ENCODE measurements at regions not wholly inside any gene's neighbourhood (a gene's known extent, or its start where the extent isn't known, plus 50 kb on each side); places are given as distances from the start of the nearest gene placed in this dataset.

GRCh38 chr5:73238873-73239272 lies 65.9 kb downstream of the TMEM174 start:
- H3F3A ChIP-seq (ENCODE audit: control insufficient read depth, insufficient read depth): no peaks in the 10 kb centered on the region
- no peaks in the 10 kb centered on the region for H3K9me3 ChIP-seq (ENCODE audit: control insufficient read depth, insufficient read depth, low read length)
- no peaks in the 10 kb centered on the region for H3K4me1 ChIP-seq (ENCODE audit: control insufficient read depth, low read length)
- H3K9me2 ChIP-seq (replicated peaks; ENCODE audit: control insufficient read depth, low read length): no peaks in the 10 kb centered on the region
- TF ChIP-seq CTCF (IDR thresholded peaks at IDR 0.05; ENCODE audit: low read depth, low read length, poor library complexity, severe bottlenecking) (no peak), EZH2phosphoT487 (IDR thresholded peaks at IDR 0.05; ENCODE audit: borderline replicate concordance, low read length) (no peak)
- H3K27ac ChIP-seq (ENCODE audit: low read depth, low read length): no peak overlapping the region
- peaks cover 19% of the 10 kb centered on the region for H3K27me3 ChIP-seq (ENCODE audit: control insufficient read depth, low read length)
- H4K20me1 ChIP-seq (ENCODE audit: control insufficient read depth, insufficient read depth, low read depth, low read length): no peaks in the 10 kb centered on the region
- no peak overlapping the region for H3K4me3 ChIP-seq (ENCODE audit: low read length)
- no peak overlapping the region for H3K4me2 ChIP-seq (ENCODE audit: low read length)
- H3K79me2 ChIP-seq (ENCODE audit: control insufficient read depth, low read length): no peaks in the 10 kb centered on the region
- H3K36me3 ChIP-seq (ENCODE audit: control insufficient read depth, low read length): no peaks in the 10 kb centered on the region

- H3K9me2 ChIP-seq (replicated peaks; ENCODE audit: control insufficient read depth, low read length): no peaks in the 10 kb centered on the region
- no peaks in the 10 kb centered on the region for H3K36me3 ChIP-seq (ENCODE audit: control insufficient read depth, low read length)
- TF ChIP-seq CTCF (IDR thresholded peaks at IDR 0.05; ENCODE audit: low read depth, low read length, poor library complexity, severe bottlenecking) (no peak), EZH2phosphoT487 (IDR thresholded peaks at IDR 0.05; ENCODE audit: borderline replicate concordance, low read length) (no peak)
- no peaks in the 10 kb centered on the region for H3K79me2 ChIP-seq (ENCODE audit: control insufficient read depth, low read length)
- H3F3A ChIP-seq (ENCODE audit: control insufficient read depth, insufficient read depth): no peaks in the 10 kb centered on the region
- no peaks in the 10 kb centered on the region for H3K4me1 ChIP-seq (ENCODE audit: control insufficient read depth, low read length)
- no peaks in the 10 kb centered on the region for H3K9me3 ChIP-seq (ENCODE audit: control insufficient read depth, insufficient read depth, low read length)
- H3K27me3 ChIP-seq (ENCODE audit: control insufficient read depth, low read length): peaks cover 26% of the 10 kb centered on the region
- no peak overlapping the region for H3K4me2 ChIP-seq (ENCODE audit: low read length)
- no peak overlapping the region for H3K4me3 ChIP-seq (ENCODE audit: low read length)
- H4K20me1 ChIP-seq (ENCODE audit: control insufficient read depth, insufficient read depth, low read depth, low read length): no peaks in the 10 kb centered on the region
- no peak overlapping the region for H3K27ac ChIP-seq (ENCODE audit: low read depth, low read length)
Observed at GRCh38 chr5:73236541-73237128, 63.6 kb downstream of the TMEM174 start.

DNA sequence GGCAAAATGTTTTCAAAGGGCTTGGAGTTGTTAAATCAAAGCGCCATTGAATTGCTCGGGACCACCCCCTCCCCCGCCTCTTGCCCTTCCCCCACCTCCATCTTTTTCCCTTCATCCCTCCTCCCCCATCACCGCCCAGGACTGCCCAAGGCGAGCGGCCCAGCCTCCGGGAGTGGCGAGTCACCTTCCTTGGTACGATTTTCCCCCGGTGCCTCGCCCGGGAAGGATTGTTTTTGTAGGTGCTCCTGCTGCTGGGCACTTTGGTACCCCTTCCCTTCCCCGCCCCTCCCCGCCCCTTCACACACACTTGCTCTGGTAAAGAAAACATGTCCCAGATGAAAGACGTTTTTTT lies 61.2 kb downstream of the TMEM174 start:
- no peaks in the 10 kb centered on the region for H3K9me2 ChIP-seq (replicated peaks; ENCODE audit: control insufficient read depth, low read length)
- H3K27ac ChIP-seq (ENCODE audit: low read depth, low read length): no peak overlapping the region
- no peaks in the 10 kb centered on the region for H3K36me3 ChIP-seq (ENCODE audit: control insufficient read depth, low read length)
- peaks cover 19% of the 10 kb centered on the region for H3K27me3 ChIP-seq (ENCODE audit: control insufficient read depth, low read length)
- H4K20me1 ChIP-seq (ENCODE audit: control insufficient read depth, insufficient read depth, low read depth, low read length): no peaks in the 10 kb centered on the region
- no peaks in the 10 kb centered on the region for H3K4me1 ChIP-seq (ENCODE audit: control insufficient read depth, low read length)
- H3K4me2 ChIP-seq (ENCODE audit: low read length): no peak overlapping the region
- H3K79me2 ChIP-seq (ENCODE audit: control insufficient read depth, low read length): no peaks in the 10 kb centered on the region
- TF ChIP-seq EZH2phosphoT487 (IDR thresholded peaks at IDR 0.05; ENCODE audit: borderline replicate concordance, low read length) (no peak), CTCF (IDR thresholded peaks at IDR 0.05; ENCODE audit: low read depth, low read length, poor library complexity, severe bottlenecking) (no peak)
- H3K9me3 ChIP-seq (ENCODE audit: control insufficient read depth, insufficient read depth, low read length): no peaks in the 10 kb centered on the region
- H3K4me3 ChIP-seq (ENCODE audit: low read length): no peak overlapping the region
- no peaks in the 10 kb centered on the region for H3F3A ChIP-seq (ENCODE audit: control insufficient read depth, insufficient read depth)
